HUES6 (cell line): ENCODE measurements at regions not wholly inside any gene's neighbourhood (a gene's known extent, or its start where the extent isn't known, plus 50 kb on each side); places are given as distances from the start of the nearest gene placed in this dataset.

ENCODE experiments used
- H3K27ac ChIP-seq: 2 replicates; pipeline ENCODE4 v1.7.0; 2013; ENCODE audit warnings: low read depth, mild to moderate bottlenecking, low read length, inconsistent platforms
- H3K27me3 ChIP-seq: 2 replicates; pipeline ENCODE4 v1.6.1; 2013; ENCODE audit warnings: low read length; ENCODE audit not compliant: control insufficient read depth, insufficient read depth
- H3K36me3 ChIP-seq: 2 replicates; pipeline ENCODE4 v1.6.1; 2013; ENCODE audit warnings: low read length; ENCODE audit not compliant: control insufficient read depth, insufficient read depth
- H3K4me1 ChIP-seq: 2 replicates; pipeline ENCODE4 v1.6.1; 2013; ENCODE audit warnings: low read length; ENCODE audit not compliant: control insufficient read depth, insufficient read depth
- H3K4me3 ChIP-seq: 2 replicates; pipeline ENCODE4 v1.5.1; 2013; ENCODE audit warnings: low read depth, low read length
- H3K9ac ChIP-seq: one replicate; pipeline ENCODE4 v1.6.1; 2013; ENCODE audit warnings: mild to moderate bottlenecking, low read length
- H3K9me3 ChIP-seq: 2 replicates; pipeline ENCODE4 v1.6.1; 2013; ENCODE audit warnings: low read depth, low read length; ENCODE audit not compliant: control insufficient read depth, insufficient read depth

GRCh38 chr1:213659580-213660547, 327.9 kb upstream of the PROX1 start:
- Histone ChIP-seq H3K4me3 (no peak overlapping the region), H3K36me3 (no peaks in the 10 kb centered on the region), H3K27ac (no peak overlapping the region), H3K9ac (no peak overlapping the region), H3K4me1 (peaks cover 10% of the 10 kb centered on the region; the same call in 1 of the 2 replicates), H3K9me3 (no peaks in the 10 kb centered on the region), H3K27me3 (no peaks in the 10 kb centered on the region)

GRCh38 chr1:213661302-213661701, 326.5 kb upstream of the PROX1 start:
- Histone ChIP-seq H3K4me1 (peaks cover 9% of the 10 kb centered on the region; the same call in 1 of the 2 replicates), H3K9ac (no peak overlapping the region), H3K4me3 (no peak overlapping the region), H3K36me3 (no peaks in the 10 kb centered on the region), H3K27me3 (no peaks in the 10 kb centered on the region), H3K27ac (no peak overlapping the region), H3K9me3 (no peaks in the 10 kb centered on the region)

- H3K4me1 ChIP-seq = peaks cover 12% of the 10 kb centered on the region
- no peak overlapping the region for H3K4me3 ChIP-seq
- no peaks in the 10 kb centered on the region for H3K9me3 ChIP-seq
- no peak overlapping the region for H3K27ac ChIP-seq
- H3K27me3 ChIP-seq = no peaks in the 10 kb centered on the region
- H3K9ac ChIP-seq = no peak overlapping the region
- no peaks in the 10 kb centered on the region for H3K36me3 ChIP-seq
These were observed 321.7 kb upstream of the PROX1 start for GRCh38 chr1:213666113-213666512.

GRCh38 chr1:213666922-213667321, 320.9 kb upstream of the PROX1 start:
- Histone ChIP-seq H3K9ac (no peak overlapping the region), H3K4me1 (peaks cover 12% of the 10 kb centered on the region), H3K9me3 (no peaks in the 10 kb centered on the region), H3K27me3 (no peaks in the 10 kb centered on the region), H3K36me3 (no peaks in the 10 kb centered on the region), H3K27ac (no peak overlapping the region), H3K4me3 (no peak overlapping the region)

DNA sequence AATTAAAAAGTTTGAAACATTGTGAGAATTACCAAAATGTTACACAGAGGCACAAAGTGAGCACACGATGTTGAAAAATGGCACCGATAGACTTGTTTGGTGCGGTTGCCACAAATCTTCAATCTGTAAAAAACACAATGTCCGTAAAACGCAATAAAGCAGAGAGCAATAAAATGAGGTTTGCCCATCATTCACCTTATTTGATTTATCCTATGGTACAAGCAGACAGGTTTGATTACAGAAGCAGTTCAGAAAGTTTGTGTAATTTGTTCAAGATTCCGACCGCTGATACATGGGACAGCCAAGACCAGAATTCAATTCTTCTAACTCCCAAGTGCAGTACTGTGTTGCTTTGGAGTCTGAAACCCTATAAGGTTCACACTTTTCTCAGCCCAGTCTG, 318.3 kb upstream of the PROX1 start:
- no peaks in the 10 kb centered on the region for H3K9me3 ChIP-seq
- H3K27ac ChIP-seq = no peak overlapping the region
- no peaks in the 10 kb centered on the region for H3K36me3 ChIP-seq
- no peak overlapping the region for H3K9ac ChIP-seq
- H3K4me1 ChIP-seq = peaks cover 12% of the 10 kb centered on the region
- no peaks in the 10 kb centered on the region for H3K27me3 ChIP-seq
- no peak overlapping the region for H3K4me3 ChIP-seq

GRCh38 chr1:213669964-213670691, 317.6 kb upstream of the PROX1 start:
- peaks cover 12% of the 10 kb centered on the region for H3K4me1 ChIP-seq
- H3K9me3 ChIP-seq = no peaks in the 10 kb centered on the region
- no peak overlapping the region for H3K4me3 ChIP-seq
- no peak overlapping the region for H3K9ac ChIP-seq
- no peaks in the 10 kb centered on the region for H3K27me3 ChIP-seq
- H3K27ac ChIP-seq = no peak overlapping the region; the same call in 1 of the 2 replicates
- no peaks in the 10 kb centered on the region for H3K36me3 ChIP-seq

GRCh38 chr1:213670692-213671023, 317.1 kb upstream of the PROX1 start:
- Histone ChIP-seq H3K9me3 (no peaks in the 10 kb centered on the region), H3K27me3 (no peaks in the 10 kb centered on the region), H3K27ac (no peak overlapping the region), H3K4me1 (peaks cover 12% of the 10 kb centered on the region), H3K9ac (no peak overlapping the region), H3K4me3 (no peak overlapping the region), H3K36me3 (no peaks in the 10 kb centered on the region)

DNA sequence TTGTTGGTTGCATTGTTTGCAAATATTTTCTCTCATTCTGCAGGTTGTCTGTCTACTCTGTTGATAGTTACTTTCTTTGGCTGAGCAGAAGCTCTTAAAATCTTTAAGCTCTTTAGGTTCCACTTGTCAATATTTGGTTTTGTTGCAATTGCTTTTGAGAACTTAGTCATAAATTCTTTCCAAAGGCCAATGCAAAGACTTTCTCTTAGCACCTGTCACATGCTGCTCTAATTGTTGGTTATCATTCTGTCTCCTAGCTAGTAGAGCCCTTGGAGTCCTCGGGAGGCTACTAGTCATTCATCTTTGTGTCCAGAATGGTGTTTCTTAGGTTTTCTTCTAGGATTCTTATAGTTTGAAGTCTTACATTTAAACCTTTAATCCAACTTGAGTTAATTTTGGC, 312.7 kb upstream of the PROX1 start:
- Histone ChIP-seq H3K36me3 (no peaks in the 10 kb centered on the region), H3K9ac (no peak overlapping the region), H3K4me3 (no peak overlapping the region), H3K9me3 (no peaks in the 10 kb centered on the region), H3K4me1 (peaks cover 5% of the 10 kb centered on the region), H3K27ac (no peak overlapping the region), H3K27me3 (no peaks in the 10 kb centered on the region)

GRCh38 chr1:213676736-213677135, 311.0 kb upstream of the PROX1 start:
- no peaks in the 10 kb centered on the region for H3K4me1 ChIP-seq
- H3K36me3 ChIP-seq = no peaks in the 10 kb centered on the region

GRCh38 chr1:213678348-213678747, 309.4 kb upstream of the PROX1 start:
- no peaks in the 10 kb centered on the region for H3K36me3 ChIP-seq
- no peak overlapping the region for H3K27ac ChIP-seq
- H3K27me3 ChIP-seq = no peaks in the 10 kb centered on the region
- no peak overlapping the region for H3K4me3 ChIP-seq
- no peaks in the 10 kb centered on the region for H3K9me3 ChIP-seq
- H3K9ac ChIP-seq = no peak overlapping the region
- no peaks in the 10 kb centered on the region for H3K4me1 ChIP-seq

More at GRCh38 chr1:213676736-213677135, 311.0 kb upstream of the PROX1 start:
- Histone ChIP-seq H3K27me3 (no peaks in the 10 kb centered on the region), H3K27ac (no peak overlapping the region), H3K9ac (no peak overlapping the region), H3K4me3 (no peak overlapping the region), H3K9me3 (no peaks in the 10 kb centered on the region)

- Histone ChIP-seq H3K27me3 (no peaks in the 10 kb centered on the region), H3K4me3 (no peak overlapping the region), H3K9ac (no peak overlapping the region), H3K9me3 (no peaks in the 10 kb centered on the region), H3K27ac (no peak overlapping the region), H3K4me1 (no peaks in the 10 kb centered on the region), H3K36me3 (no peaks in the 10 kb centered on the region)
These were observed 309.0 kb upstream of the PROX1 start for GRCh38 chr1:213678753-213679152.
